Ovary (tissue), 3 donors: ENCODE measurements at regions not wholly inside any gene's neighbourhood (a gene's known extent, or its start where the extent isn't known, plus 50 kb on each side); places are given as distances from the start of the nearest gene placed in this dataset.

Experiments
- EP300 ChIP-seq: sonication (generic); formaldehyde crosslinking; IDR thresholded peaks from one replicate; pipeline ENCODE4 v1.6.1; 2017; ENCODE audit warnings: antibody characterized with exemption
- POLR2A ChIP-seq: fragments of 450-650 bp; IDR thresholded peaks from one replicate; pipeline ENCODE4 v1.6.1; 2017; ENCODE audit warnings: antibody characterized with exemption, mild to moderate bottlenecking, moderate library complexity
- TF ChIP-seq, protein P1 (sequence below), 3 donors: fragments of 450-650 bp in 2 of 3; fragments of 200-600 bp in 1 of 3; IDR thresholded peaks; one replicate each; pipeline versions ENCODE4 v1.5.1 to v1.8.0; 2016 to 2022; ENCODE audit warnings: antibody characterized with exemption in 3 of 3, mild to moderate bottlenecking in 1 of 3
- donor health status: DM: no; HTN: no; CAD: no.

DNA sequence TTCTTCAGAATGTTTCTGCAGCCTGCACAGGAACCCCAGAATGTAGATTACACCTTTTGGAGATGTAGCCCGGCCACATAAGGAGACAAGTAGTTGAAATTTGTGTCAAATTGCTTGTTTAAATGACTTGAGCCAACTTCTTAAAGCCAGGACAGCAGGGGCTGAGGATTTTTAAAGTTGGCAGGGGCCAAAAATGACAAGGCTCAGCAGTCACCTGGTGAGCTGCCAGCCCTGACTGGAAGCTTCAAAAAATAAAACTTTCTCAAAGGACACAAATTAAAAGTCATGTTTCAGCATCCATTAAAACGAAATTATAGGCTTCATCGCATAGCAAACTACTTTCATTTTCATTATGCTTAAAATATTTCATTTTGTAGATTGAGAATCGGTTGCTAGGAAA lies 340.3 kb upstream of the WWC1 start:
- TF ChIP-seq, protein P1, sequence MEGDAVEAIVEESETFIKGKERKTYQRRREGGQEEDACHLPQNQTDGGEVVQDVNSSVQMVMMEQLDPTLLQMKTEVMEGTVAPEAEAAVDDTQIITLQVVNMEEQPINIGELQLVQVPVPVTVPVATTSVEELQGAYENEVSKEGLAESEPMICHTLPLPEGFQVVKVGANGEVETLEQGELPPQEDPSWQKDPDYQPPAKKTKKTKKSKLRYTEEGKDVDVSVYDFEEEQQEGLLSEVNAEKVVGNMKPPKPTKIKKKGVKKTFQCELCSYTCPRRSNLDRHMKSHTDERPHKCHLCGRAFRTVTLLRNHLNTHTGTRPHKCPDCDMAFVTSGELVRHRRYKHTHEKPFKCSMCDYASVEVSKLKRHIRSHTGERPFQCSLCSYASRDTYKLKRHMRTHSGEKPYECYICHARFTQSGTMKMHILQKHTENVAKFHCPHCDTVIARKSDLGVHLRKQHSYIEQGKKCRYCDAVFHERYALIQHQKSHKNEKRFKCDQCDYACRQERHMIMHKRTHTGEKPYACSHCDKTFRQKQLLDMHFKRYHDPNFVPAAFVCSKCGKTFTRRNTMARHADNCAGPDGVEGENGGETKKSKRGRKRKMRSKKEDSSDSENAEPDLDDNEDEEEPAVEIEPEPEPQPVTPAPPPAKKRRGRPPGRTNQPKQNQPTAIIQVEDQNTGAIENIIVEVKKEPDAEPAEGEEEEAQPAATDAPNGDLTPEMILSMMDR (IDR thresholded peaks at IDR 0.05), result no peak
- no peak for TF ChIP-seq POLR2A
- no peak for TF ChIP-seq EP300
